ENCODE measurements at regions not wholly inside any gene's neighbourhood (a gene's known extent, or its start where the extent isn't known, plus 50 kb on each side); places are given as distances from the start of the nearest gene placed in this dataset.

DNA sequence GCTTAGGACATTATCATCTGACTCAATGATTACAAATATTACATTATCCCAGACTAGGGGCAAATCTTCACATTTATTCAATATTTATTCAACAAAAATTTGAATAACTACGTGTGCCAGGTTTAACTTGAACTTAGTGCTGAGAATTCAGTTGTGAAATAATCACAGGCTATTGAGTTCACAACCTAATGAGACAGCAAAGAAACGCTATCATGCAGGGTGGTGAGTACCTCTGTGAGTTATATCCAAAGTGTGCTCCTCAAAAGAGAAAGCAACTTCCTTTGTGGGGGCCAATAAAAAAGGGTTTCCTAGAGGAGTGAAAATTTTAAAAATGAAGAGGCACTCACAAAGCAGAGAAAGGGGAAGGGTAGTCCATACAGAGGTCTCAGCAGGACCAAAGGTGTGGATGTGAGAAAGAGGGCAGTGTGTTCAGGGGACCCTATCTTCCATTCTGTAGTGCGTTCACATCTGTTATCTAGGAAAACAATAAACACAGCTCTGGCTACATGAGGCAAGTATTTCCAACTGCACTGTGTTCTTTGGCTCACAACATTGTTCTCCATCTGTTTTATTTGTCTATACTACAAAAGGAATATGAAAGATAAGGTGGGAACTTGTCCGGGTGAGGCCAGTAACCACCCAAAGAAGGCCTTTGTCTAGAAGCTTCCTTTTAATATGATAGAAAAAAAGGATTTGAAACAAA is 155.4 kb upstream of the MARCKS start:
- TF ChIP-seq, protein P1, sequence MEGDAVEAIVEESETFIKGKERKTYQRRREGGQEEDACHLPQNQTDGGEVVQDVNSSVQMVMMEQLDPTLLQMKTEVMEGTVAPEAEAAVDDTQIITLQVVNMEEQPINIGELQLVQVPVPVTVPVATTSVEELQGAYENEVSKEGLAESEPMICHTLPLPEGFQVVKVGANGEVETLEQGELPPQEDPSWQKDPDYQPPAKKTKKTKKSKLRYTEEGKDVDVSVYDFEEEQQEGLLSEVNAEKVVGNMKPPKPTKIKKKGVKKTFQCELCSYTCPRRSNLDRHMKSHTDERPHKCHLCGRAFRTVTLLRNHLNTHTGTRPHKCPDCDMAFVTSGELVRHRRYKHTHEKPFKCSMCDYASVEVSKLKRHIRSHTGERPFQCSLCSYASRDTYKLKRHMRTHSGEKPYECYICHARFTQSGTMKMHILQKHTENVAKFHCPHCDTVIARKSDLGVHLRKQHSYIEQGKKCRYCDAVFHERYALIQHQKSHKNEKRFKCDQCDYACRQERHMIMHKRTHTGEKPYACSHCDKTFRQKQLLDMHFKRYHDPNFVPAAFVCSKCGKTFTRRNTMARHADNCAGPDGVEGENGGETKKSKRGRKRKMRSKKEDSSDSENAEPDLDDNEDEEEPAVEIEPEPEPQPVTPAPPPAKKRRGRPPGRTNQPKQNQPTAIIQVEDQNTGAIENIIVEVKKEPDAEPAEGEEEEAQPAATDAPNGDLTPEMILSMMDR (IDR thresholded peaks at IDR 0.05), result no peak

DNA sequence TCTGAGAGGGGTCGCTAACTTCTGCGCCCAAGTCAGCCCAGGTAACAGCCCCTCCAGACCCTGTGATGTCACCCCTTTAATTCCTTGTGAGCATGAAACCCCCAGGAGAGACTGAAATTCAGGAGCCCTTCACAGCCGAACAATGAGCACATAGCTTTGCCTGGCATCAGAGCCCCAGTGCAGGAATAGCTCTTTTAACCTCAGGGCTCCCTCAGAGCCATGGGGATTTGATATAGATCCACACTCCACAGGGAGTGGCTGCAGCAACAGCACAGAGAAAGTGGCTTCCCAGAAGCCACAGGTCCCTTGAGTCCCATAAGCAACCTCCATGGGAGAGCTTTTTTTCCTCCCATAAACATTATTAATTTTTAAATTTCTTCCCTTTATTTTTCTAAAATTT is 150.0 kb upstream of the MARCKS start:
- TF ChIP-seq, protein P1 (IDR thresholded peaks at IDR 0.05), result no peak

DNA sequence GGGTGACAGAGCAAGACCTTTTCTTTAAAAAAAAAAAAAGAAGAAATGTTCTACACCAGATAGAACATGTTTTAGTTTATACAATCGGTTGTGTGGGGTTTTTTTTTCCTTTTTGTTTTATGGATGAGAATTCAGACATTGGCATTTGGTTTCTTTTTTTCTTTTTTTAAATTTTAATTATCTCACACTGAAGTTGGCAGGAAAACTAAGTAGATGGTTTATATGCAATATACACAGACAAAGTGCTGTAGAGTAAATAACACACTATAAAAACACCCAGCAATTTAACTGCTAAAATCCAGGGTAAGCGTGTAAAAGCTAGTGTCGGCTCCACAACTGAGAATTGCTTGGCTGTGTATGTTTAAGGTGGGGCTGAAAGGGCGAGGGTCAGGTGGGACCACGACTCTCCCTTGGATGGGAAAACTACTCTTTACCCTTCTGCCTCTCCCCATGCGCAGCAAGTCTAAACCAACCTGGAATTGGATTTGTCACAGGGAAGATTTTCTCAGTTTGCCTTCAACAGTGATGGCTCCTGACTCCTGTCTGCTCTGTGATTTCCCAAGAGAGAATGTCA is 147.1 kb upstream of the MARCKS start:
- TF ChIP-seq, protein P1 (IDR thresholded peaks at IDR 0.05), result no peak

DNA sequence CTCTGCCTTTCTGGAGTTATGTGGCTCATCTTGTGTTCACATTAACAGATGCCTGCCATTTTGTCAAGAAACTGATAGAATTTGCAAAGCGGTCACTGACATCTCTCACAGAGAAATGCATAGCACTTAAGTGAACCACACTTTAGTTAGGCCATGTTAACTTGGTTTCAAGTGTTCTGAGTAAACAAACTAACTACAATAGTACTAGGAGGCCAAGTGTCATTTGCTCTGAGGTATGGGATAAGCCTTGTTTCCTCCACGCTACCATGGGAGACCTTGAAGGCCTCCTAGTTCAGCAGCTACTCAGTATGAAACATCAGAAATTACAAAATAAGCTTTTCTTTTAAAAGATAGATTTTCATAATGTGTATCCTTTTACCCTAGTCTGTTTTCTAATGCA is 143.5 kb upstream of the MARCKS start:
- TF ChIP-seq, protein P1 (IDR thresholded peaks at IDR 0.05), result no peak

DNA sequence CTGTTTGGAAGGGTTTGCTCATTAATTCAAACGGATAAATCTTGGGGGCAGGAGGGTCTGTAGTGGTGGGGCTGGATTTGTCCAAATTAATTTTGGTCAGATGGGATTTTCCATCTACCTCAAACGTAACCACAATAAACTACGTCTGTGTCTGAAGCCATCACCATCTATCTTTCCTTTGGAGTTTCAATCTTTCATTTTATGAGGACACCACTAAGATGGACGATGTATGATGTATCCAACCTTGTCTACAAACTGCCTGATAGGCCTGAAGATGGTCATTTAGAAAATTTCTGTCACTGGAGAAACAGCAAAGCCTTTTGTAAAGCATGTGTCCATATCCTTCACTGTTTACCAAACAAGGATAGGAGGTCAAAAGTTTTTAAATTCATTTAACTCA is 138.6 kb upstream of the MARCKS start:
- TF ChIP-seq, protein P1 (IDR thresholded peaks at IDR 0.05), result no peak

DNA sequence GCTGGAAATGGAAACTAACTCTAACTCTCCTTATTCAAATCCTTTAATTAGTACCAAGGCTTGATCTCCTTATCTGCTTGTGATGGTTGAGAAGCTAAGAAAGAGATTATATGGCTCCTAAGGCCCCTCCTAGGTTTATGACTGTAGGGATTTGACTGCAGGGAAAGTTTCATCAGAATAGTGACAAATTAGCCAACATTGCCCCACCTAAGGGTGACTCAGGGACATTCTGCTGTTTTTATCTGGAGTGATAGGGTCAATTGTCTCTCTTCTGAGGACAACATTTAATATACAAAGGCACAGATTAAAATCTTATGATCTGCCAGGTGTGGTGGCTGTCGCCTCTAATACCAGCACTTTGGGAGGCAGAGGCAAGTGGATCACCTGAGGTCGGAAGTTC is 138.1 kb upstream of the MARCKS start:
- TF ChIP-seq, protein P1 (IDR thresholded peaks at IDR 0.05), result no peak

DNA sequence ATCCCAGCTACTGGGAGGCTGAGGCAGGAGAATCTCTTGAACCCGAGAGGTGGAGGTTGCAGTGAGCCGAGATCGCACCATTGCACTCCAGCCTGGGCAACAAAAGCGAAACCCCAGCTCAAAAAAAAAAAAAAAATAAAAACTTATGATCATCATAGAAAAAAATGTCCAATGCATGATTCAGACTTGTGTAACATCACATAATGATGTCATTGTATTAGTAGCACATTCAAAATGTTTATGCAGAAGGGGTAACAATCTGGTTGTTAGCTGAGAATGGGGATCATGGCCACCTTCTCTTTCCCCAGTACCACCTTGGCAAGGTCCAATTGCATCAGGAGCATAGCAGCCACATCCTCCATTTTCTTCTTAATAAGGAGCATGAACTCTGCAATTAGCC is 137.6 kb upstream of the MARCKS start:
- TF ChIP-seq, protein P1 (IDR thresholded peaks at IDR 0.05), result no peak
